ENCODE measurements at regions not wholly inside any gene's neighbourhood (a gene's known extent, or its start where the extent isn't known, plus 50 kb on each side); places are given as distances from the start of the nearest gene placed in this dataset.
"Not testable (repeated sequence)": the region's sequence is repeated elsewhere in the genome, so short reads cannot be mapped to it uniquely, and the experiment has no call there.

DNA sequence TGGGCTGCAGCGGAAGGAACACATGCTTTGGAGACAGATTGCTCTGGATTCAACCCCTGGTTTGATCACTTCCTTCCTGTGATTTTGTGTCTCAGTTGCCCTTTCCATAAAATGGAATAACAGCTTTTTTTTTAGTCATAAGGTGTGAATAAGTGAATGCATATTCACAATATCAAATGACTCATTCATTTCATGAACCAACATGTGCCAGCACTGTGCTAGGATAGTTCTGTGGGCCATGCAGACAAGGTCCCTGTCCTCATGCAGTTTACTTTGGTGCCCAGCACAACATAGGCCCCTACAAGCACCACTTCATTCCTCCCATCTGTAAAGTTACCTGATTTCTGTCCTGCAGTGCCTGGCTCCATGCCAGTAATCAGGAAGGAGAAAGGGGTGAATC is 89.4 kb downstream of the TRIM43 start:
- TF ChIP-seq, protein P1, sequence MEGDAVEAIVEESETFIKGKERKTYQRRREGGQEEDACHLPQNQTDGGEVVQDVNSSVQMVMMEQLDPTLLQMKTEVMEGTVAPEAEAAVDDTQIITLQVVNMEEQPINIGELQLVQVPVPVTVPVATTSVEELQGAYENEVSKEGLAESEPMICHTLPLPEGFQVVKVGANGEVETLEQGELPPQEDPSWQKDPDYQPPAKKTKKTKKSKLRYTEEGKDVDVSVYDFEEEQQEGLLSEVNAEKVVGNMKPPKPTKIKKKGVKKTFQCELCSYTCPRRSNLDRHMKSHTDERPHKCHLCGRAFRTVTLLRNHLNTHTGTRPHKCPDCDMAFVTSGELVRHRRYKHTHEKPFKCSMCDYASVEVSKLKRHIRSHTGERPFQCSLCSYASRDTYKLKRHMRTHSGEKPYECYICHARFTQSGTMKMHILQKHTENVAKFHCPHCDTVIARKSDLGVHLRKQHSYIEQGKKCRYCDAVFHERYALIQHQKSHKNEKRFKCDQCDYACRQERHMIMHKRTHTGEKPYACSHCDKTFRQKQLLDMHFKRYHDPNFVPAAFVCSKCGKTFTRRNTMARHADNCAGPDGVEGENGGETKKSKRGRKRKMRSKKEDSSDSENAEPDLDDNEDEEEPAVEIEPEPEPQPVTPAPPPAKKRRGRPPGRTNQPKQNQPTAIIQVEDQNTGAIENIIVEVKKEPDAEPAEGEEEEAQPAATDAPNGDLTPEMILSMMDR (IDR thresholded peaks at IDR 0.05): not testable (repeated sequence)
- TF ChIP-seq POLR2A (IDR thresholded peaks at IDR 0.05): not testable (repeated sequence)
